DMS79 treated with DMSO at 0.1 percent for 48 hours (cell line): ENCODE measurements at regions not wholly inside any gene's neighbourhood (a gene's known extent, or its start where the extent isn't known, plus 50 kb on each side); places are given as distances from the start of the nearest gene placed in this dataset.

Source experiments
- DNase-seq: peaks from one replicate; lab custom pipeline; 2025; lab: John Stamatoyannopoulos, UW

DNA sequence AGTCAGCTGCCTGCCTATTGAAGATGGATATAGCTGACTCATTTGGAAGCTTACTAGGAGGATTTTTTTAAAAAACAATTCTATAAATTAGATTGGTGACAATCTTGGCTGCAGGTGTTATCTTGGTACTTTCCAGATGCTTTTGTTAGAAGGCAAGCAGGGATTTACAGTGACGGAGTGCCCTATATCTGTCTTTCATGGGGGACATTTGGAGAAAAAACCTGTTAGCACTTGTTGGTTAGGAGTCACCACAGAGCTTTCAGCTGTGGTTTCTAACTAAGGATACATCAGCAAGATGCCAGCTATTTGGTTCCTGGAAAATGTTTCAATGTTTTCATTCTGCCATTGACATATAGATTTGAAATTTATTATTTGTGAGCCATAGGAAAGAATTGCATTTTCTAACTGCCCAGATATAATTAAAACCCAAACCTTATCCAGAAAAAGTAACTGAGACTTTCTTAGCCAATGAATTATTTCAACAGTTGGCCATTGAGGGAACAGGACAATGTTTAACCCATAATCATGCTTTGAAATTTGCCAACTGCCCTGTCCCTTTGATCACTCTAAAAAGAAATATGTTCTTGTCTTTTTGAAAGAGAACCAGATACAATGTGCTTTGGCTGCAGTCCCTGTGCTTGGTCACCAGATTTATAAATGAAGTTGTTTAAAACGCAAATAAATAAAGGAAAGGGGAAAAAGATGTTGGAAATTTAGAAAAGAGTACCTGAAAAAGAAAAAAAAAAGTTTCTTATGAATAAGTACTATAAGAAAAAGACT lies 761.0 kb upstream of the CXADR start:
- no peak for DNase-seq

DNA sequence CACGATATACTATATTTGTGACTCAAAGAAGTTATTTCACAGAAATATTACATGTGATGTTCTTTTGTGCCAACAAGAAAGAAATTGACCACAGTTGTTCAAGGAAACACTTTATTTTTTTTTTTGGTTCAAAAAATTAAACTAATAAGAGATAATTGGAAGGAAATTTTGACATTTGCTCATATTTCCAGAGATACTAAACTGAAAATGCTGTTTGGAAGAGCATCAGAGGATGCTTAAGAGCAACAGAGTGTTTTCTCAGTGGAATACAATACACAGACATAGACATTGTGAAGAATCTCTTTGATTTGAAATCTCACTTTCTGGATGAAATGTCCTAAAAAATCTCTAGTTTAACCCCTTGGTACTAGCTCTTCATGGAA lies 760.4 kb upstream of the CXADR start:
- no peak for DNase-seq

DNA sequence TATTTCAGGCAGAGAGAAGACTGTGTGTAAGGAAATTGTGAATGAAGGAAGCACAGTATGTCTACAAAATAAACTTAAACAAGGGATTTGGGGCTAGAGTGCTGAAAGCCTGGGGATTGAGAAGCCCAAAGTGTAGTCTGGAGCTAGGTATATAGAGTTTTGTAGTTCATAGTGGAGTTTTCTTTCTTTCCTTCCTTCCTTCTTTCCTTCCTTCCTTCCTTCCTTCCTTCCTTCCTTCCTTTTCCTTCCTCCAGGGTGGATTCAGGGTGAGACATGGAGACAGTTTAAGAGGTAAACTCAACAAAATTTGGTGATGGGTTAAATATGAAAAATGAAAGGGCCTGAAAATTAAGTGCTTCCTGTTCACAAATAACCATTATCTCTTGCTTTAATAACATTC lies 757.8 kb upstream of the CXADR start:
- DNase-seq: no peak

DNA sequence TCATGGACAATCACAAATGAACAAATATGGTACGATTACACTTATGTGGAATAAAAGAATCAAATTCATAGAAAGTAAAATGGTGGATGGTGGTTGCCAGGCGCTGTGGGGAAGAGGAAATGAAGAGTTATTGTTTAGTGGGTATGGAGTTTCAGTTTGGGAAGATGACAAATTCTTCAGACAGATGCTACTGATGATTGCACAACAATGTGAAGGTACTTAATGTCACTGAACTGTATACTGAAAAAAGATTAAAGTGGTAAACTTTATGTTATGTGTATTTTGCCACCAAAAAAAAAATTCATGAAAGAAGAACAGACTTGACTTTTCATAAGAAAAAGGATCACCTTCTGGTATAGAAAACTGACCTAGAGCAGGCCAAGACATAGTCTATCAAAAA lies 745.6 kb upstream of the CXADR start:
- DNase-seq: no peak

DNA sequence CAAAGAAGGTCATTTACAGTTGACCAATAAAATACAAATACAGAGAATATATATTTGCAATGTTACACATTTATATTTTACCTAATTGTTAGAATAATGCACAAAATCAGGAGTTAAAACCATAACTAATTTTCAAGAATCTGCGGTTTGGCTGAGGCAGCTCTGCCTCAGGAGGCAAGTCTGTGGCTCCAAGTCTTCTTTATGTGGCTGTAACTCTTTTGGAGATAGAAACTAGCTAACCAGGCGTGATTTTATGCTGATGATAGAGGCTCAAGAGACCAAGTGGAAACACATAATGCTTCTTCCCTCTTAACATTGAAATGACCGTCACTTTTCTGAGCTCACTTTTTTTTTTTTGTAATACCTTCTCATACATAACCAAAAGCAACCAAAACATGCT lies 744.7 kb upstream of the CXADR start:
- no peak for DNase-seq

DNA sequence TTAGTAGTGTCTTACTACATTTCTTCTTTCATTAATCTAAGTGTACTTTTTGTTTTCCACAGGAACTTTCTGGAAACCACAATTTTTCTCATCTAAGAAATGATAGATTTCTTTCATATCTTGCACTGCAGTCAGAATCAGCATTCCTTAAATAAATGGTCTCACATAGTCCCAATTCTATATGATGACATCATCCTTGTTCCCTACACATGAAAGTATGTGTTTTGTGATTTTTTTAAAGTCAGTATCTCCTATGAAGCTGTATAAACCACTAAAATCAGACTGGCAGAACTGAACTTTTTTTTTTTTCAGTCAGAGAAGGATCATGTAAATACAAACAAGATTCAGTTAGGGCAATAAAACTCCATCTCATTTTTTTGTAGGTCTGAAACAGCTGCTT lies 742.6 kb upstream of the CXADR start:
- no peak for DNase-seq

DNA sequence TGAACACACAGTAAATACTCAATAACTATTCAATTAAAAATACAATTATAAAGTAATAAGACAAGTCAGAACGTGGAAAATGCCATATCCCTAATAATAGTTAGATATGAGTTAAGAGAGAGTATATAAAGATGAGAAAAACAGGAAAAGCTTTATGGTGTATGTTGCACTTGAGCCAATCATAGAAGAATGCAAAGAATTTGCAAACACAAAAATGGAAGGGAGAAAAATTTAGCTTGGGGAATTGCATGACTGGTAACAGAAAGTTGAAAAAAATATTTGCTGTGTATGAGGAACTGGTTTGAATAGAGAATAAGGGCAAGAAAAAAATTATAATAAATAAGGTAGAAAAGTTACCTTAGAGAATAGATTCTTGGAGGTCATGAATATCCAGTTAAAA lies 739.6 kb upstream of the CXADR start:
- DNase-seq: no peak

DNA sequence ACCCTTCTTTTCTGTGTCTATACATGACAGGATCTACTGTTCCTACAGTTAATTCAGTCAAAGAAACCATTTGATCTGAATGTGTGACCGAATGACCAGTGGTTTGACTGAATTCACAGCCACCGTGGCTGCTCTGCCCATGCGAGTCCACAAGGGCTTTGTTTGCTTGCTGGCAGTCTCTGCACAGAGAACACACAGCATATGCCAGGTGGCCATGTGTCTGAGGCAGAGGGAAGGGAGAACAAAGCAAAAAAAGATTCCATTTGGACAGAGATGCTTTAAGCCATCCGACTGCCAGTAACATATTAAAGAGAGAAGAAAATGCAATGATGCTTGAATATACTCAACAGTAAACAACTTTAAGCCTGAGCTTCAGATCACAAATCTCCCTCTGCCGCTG lies 737.8 kb upstream of the CXADR start:
- DNase-seq: no peak

DNA sequence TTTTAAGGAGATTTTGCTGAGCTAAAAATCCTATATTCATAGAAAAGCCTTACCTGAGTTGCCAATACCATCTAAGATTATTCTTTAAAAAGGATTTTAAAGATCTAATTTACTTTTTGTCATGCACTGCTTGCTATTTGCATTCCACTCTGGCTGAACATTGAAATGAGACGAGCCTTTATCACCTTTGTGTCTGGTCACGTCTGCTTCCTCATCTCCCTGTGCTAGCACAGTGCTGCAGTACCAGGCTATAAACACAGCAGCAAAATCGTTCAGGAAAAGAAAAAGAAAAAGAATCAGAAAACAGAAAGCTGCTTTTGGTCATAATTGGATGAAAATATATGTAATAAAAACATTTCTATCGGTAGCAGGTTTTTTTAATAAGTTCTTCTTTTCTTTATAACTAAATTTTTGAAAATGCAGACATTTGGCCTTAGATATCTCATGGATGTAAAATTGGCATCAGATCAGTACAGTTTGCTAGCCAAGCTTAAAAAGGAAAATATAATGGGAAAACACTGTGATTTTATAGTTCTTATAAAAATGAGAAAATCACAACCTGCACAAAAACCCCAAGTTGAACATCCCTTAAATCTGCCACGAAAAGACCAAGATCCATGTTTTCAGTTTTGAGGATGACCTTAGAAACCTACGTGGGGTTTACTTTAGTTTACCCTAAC lies 735.7 kb upstream of the CXADR start:
- no peak for DNase-seq

DNA sequence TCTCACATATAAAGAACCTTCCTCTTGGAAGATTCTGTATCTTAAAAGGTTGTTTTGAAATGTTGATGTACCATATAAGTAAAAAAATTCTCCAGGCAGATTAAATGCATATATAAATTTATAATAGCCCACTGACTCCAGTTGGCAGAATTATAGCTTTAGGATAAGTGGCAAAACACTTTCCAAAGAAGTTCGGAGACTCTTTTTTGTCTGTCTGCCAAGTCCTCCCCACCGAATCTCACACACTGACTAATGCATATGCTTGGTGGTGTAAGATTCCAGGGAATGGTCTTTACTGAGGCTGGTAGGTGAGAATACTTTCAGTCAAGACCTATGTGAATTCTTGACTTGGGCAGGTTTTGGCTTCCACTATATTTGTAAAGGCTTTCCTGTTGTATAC lies 724.3 kb upstream of the CXADR start:
- no peak for DNase-seq

DNA sequence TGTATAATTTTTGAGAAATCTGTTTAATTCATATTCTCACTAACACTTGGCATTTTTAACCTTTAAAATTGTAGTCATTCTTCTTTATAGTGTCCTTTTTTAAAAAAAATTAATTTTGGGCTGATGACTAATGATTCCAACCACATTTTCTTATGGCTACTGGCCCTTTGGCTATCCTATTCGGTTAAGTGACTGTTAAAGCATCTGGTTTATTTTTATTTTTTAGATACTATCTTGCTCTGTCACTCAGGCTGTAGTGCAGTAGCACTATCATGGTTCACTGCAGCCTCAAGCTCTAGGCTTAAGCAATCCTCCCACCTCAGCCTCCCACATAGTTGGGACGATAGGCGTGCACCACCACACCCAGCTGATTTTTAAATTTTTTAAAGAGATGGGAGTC lies 723.2 kb upstream of the CXADR start:
- no peak for DNase-seq

DNA sequence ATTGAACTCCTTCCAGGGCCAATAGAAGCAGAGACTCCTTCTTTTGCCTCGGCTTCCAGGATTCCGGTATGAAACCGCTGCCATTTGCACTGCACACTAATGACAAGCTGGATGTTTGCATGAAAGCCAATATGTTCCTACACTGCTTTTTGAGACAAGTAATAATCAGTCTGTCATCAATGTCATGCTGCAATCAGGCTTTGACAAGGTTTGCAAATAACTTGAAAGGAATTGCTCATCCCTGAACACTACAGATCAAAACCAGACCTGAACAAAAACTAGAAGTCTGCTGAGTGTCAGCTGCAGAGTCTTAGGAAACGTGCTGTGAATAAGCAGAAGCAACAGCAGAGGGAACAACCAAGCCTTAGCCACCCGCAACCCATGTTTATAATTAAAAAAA lies 720.7 kb upstream of the CXADR start:
- DNase-seq: no peak

DNA sequence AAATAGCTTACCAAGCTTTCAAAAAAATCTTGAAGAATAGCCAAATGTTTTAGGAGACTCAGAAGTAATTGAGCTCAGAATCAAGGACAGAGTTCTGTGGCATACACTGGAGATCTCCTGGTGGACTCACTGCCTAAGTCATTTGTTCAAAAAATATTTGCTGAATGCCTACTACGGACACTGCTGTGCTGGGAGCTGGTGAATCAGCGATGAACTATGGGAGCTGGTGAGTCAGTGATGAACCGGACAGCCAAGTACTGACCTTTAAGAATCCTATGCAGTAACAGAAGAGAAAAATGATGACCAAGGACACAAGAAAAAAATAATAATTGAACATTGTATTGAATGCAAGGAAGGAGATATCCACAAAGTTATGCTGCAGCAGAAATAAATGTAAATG lies 717.9 kb upstream of the CXADR start:
- no peak for DNase-seq

DNA sequence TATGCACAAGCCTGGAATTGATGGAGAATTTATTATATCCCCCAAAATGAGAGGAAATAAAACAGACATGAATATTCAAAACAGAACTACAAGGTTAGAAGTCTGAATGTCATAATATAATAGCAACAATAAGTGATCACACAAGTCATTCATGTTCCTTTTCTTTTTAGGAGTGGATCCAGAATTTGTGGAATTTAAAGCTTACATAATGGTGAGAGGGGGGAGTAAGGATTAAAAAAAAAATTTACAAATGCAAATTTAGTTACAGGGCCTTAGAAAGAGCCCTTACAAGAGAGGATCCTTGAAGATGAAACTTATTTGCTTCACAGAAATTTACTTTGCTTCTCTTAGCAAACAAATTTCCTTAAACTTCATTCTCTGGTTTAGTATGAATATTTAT lies 716.1 kb upstream of the CXADR start:
- DNase-seq: no peak

DNA sequence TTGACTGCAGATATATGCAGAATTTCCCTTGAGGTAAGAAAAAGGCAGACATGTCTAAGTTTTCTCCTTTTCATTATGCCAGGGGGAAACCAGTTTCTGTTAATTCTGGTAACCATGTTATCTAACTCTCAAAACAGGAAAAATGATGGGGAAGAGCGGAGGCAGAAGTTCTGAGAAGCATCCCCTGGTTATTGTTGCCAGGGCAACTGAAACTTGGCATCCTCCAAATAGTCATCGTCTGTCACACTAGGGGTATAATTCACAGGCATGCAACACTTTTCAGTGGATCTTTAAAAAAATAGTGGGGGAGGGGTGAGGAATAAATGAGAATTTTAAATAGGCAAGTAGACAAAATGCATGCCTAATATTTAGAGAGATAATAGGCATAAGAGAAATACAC lies 715.3 kb upstream of the CXADR start:
- no peak for DNase-seq

DNA sequence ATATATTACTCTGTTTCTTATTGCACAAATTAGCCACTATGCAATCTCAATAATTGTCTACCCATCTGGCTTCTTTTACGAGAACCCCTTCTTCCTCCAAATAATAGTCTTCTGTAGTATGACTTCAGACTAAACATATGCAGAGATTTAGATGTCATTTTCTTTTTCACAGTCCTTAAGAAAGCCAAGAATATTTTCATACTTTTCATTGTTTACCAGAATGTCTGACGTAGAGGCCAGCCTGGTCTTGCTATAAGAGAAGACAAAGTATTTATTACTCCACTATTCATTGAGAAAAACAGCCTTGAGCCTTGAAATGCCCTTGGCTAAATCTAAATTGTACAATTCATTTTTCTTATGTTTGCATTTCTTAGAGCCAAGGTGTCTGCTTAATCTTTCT lies 714.9 kb upstream of the CXADR start:
- DNase-seq: no peak

DNA sequence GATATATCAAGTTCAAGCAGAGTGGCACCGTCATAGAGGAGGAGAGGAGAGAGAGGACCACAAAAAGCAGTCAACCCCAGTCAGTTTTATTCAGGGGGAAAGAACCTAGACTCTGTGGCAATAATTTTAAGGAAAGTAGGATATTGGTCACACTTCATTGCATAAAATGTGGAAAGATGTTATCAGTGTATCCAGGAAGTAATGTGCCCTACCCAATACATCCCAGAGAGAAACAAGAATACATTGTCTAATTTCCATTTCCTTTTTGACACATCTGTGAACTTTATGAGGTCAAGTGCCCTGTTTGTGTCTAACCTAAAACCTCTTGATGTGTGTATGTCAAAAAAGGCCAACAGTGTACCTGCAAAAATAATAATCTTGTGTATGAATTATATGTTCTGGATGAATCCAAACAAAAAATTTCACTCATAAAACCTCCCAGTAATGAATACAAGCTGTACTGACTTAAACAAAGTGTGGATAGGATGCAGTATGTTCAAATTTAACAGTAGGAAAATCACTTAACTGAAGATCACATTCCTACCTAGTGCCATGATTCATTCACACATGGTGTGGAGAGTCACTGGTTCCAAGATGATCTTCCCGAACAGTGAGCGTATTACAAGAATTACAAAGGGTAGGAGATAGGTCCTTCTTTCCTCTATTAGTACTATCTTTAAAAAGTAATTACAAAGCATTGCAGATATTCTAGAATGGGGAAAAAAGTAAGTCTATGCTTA lies 712.1 kb upstream of the CXADR start:
- no peak for DNase-seq

DNA sequence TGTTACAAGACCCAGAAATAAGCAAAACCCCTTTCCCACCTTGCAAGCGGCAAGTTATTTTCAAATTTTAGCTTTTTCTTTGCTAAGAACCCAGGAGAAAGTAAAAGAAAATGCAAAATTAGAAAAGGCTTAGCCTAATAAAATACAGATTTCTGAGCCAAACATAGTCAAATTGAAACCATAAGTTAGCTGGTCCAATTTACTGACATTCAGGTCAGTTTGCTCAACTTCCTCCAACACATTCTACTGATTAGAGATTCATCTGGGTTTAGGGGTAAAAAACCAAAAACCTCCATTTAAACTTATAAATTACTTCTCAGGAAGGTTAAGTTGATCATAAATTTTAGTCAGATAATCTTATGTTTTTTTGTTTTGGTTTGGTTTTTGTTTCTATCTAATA lies 701.8 kb upstream of the CXADR start:
- no peak for DNase-seq

DNA sequence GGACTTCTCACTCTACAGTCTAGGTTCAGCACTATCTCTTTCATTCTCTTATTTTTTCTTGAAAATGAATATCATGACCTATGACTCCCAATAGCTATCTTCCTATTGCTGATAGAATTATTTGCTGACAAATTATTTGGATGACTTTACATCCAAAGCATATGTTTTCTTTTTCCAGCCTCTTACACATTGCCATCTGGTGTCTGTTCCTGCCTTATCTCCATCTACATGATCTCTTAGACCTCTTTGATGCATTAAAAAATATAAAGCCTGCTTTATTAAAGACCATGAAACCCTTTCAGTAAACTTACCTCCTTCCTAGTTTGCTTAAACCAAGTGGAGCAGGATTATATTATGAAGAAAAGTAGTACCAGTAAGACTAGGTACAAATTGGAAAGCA lies 700.9 kb upstream of the CXADR start:
- no peak for DNase-seq

DNA sequence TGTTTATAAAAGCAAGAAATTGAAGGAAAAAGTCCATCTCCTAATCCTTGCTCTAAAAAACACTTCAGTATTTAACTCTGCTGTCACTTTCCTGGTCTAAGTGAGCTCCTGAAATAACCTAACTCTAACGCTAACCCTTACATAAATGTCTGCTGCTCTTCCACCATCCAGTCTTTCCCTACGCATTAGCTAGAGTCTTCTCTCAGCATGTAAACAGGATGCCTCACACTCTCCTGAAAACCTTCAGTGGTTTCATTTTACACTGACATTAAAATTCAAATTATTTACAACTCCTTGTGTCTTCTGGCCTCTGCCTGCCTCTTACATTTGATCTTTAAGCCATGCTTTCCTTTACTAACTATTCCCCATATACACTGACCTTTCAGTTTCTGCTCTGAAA lies 697.6 kb upstream of the CXADR start:
- no peak for DNase-seq

DNA sequence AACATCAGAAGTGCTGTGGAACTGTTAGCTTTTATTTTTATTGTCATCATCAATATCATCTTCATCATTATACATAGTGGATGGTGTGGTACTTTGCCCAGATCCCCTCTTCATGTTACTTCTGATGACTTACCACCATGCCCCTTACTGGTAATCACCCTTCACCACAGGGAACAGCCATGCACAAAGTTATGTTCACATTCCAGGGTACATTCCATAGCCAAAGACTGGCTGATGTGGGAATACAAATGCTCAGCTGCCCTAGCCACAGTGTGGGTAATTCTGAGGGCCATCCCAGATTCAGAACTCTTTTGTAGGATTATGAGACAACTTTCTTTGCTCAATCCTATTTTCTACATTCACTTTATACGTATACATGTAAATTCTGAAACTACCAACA lies 691.3 kb upstream of the CXADR start:
- no peak for DNase-seq

DNA sequence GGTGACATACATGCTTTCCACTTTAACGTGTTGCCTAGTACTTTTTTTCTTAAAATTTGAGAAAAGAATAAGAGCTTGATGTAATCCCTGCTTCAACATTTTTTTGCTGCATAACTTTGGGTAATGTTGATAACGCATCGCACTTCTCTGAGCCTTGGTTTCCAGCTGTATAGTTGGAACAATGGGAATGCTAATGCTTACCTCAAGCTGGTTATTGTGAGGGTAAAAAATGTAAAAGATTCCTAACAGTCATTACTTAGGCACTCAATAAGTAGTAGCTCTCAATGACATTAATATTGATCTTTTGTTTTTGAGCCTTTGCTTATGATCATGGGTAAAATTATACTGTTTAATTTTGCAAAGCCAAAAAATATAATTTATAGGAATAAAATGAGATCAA lies 683.3 kb upstream of the CXADR start:
- DNase-seq: no peak

DNA sequence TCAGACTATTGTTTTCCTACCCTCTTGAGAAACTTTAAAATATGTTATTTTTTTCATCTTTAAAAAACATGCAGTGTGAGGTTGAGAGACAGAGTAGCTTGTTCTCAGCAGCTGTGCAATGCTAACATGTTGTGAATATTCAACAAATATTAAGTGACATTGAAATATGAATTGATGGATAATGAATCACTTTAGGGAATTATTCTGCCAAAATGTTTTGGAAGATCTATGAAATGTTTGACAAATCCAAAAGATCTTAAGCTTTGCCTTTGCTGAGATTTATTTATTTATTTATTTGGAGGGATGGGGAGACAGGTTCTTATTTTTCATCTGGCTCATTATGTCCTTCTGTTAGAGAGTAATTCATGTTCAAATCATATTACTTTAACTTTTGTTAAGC lies 680.1 kb upstream of the CXADR start:
- DNase-seq: no peak
